NCI-H2196 (cell line): ENCODE measurements at regions not wholly inside any gene's neighbourhood (a gene's known extent, or its start where the extent isn't known, plus 50 kb on each side); places are given as distances from the start of the nearest gene placed in this dataset.

Experiments used
- DNase-seq: peaks from one replicate; lab custom pipeline; 2025; ENCODE audit not compliant: unreplicated experiment; lab: John Stamatoyannopoulos, UW

GRCh38 chr2:204042401-204042800 lies 105.8 kb downstream of the ICOS start:
- no peak for DNase-seq

DNA sequence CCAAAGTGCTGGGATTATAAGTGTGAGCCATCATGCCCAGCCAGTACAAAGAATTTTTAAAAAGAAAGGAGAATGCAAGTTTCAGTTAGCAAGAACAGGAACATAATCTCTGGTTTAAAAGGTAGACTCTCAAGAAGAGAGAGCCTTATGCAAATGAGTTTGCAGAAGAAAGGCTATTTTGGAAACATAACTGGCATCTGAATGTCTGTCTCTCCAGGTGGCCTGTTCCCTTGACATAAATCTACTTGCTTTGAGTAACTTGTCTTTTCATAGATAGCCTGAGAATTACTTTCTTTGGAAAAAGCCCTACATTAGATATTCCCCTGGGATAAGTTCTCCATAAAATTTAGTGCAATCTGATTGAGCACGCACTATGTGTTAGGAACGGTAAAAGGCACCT lies 109.6 kb downstream of the ICOS start:
- DNase-seq = no peak

GRCh38 chr2:204049635-204050034 lies 113.1 kb downstream of the ICOS start:
- DNase-seq = no peak

DNA sequence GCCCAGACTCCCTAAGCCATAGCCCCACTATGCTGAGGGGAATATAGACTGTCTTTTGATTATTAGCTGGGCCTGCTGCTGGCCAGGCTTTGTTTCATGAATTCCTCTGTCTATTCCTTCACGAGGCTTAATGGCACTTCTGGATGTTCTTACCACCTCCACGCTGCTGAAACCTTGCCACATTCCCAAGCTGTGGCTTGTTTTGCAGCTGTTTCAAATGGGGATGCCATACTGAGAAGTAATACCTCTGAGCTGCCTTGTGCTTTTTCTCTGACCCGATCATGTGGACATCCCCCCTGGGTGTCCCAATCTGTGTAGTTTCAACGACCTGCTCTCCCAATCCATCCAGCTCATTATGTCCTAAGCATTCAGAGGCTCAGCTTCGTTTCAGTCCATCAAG lies 114.1 kb downstream of the ICOS start:
- DNase-seq = no peak

DNA sequence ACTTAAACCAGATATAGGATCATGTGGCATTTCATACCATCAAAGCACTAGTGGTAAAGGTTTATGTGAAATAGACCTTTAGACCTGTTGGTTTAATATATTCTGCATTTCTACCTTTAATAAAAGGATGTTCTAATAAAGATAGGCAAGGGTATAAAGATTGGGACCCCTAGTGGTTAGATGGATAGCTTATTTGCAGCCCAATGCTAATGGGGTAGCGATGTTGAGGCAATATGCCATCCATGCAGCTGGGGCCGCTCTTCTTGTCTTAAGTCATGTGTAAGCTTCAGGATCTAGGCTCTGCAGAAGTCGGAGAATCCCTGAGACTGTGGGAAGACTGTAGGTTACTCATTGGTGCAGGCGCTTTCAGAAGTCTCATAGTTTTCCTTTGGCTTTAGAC lies 114.9 kb downstream of the ICOS start:
- DNase-seq = no peak

- no peak for DNase-seq
Observed at GRCh38 chr2:204051984-204052556, 115.5 kb downstream of the ICOS start.

- no peak for DNase-seq
Observed at GRCh38 chr2:204059016-204059415, 122.5 kb downstream of the ICOS start.

DNA sequence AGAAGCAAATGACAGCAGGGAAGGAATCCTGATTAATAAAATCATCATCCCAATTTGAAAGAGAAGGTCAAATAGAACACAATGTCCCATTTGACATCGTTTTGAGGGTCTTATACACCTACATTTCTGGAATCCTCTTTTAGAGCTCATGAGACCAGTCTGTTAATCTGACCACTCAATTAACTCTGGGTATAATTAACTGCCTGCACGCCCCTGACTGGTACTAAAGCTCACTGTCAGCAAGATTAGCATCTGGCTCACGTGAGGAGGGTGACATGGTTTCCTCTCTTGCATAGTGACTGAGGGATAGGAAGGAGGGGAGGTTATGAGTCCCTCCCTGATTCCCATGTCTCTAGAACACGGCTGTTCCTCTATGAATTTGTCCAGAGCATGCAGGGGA lies 124.3 kb downstream of the ICOS start:
- DNase-seq = no peak

- no peak for DNase-seq
Observed at GRCh38 chr2:204061241-204061640, 124.7 kb downstream of the ICOS start.

DNA sequence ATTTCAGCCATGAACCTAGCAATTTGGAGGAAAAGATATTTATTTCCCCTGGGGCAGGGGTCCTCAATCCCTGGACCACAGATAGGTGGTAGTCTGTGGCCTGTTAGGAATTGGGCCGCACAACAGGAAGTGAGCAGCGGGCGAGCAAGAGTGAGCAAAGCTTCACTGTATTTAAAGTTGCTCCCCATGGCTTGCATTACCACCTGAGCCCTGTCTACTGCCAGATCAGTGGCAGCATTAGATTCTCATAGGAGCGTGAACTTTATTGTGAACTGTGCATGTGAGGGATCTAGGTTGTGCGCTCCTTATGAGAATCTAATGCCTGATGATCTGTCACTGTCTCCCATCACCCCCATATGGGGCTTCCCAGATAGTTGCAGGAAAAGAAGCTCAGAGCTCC lies 127.6 kb downstream of the ICOS start:
- no peak for DNase-seq

DNA sequence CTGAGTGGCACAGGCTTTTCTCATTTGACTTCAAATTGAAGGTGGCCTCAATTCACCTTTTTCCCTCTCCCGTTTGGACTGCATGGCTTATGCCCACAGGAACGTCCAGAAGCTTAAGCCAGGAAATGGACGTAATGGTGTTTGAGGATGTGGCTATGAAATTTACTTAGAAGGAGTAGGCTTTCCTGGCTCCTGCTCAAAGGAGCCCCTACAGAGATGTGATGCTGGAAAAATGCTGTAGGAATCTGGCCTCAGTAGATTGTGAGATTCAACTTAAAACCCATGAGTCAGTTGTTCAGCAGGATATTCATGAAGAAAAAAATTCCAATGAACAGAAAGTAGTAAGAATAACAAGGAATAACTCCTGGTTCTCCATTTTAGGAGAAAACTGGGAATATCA lies 129.0 kb downstream of the ICOS start:
- no peak for DNase-seq

DNA sequence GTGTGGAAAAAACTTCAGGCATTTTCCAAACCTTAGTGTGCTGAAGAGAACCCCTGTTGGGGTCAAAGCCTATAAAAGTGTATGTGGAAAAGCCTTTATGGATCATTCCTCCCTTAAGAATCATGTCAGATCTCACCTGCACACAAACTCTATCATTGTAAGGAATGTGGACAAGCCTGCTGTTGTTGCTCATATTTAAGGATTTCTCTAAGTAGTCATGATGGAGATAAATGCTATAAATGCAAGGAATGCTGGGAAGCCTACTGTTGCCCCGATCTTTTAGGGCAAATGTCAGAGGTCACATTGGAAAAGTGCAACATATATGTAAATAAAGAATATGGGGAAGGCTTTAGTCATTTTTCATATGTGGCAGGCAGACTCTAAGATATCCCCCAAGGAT lies 129.5 kb downstream of the ICOS start:
- DNase-seq = no peak

DNA sequence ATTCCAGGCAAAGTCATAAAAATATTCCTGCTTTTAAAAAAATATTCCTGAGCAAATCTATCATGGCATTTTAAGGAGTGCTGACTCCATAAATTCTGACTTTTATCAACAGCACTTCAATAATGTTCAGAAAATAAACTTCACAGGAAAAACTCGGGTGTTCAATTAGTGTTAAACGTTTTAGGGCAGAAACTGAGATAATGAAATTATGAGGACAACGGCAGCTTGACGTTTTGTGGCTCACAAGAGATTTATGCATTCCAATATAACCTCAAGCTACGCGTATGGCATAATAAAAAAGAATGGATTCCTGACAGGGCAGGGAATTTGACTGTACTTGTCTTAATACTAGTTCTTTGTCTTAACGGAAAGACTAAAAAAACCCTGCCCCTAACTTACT lies 133.2 kb downstream of the ICOS start:
- no peak for DNase-seq

- peak; percentile 8 for DNase-seq
Observed at GRCh38 chr2:204072443-204073324, 136.1 kb downstream of the ICOS start.

GRCh38 chr2:204074456-204074855 lies 137.9 kb downstream of the ICOS start:
- no peak for DNase-seq

DNA sequence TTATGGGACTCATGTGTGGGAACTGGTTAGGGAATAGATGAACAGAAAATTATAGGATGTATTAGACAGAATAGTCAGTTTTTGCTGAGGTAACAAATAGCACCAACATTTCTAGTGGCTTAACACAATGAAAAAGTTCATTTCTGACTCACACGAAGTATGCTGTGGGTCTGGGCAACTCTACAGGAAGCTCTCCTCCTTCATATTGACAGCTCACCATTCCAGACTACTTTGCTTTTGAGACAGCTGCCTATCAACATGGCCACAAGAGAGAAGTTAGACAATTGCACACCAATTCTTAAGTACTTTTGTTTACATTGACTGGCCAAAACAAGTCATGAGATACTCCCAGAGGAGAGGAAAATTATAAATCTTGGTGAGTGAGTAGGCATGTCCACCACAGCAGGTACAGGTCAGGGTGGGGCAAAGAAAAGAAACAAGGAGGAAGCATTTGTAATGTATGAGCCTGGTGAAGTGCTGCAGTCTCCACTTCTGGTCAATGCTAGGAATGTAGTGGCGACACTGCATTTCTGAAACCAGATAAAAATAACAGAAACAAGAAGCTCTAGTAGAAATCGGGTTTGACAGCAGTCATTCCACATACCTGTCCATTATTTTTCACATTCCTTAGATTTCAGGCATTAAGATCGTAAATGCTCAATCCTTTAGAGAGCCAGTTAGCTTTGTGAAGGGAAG lies 141.6 kb downstream of the ICOS start:
- no peak for DNase-seq

DNA sequence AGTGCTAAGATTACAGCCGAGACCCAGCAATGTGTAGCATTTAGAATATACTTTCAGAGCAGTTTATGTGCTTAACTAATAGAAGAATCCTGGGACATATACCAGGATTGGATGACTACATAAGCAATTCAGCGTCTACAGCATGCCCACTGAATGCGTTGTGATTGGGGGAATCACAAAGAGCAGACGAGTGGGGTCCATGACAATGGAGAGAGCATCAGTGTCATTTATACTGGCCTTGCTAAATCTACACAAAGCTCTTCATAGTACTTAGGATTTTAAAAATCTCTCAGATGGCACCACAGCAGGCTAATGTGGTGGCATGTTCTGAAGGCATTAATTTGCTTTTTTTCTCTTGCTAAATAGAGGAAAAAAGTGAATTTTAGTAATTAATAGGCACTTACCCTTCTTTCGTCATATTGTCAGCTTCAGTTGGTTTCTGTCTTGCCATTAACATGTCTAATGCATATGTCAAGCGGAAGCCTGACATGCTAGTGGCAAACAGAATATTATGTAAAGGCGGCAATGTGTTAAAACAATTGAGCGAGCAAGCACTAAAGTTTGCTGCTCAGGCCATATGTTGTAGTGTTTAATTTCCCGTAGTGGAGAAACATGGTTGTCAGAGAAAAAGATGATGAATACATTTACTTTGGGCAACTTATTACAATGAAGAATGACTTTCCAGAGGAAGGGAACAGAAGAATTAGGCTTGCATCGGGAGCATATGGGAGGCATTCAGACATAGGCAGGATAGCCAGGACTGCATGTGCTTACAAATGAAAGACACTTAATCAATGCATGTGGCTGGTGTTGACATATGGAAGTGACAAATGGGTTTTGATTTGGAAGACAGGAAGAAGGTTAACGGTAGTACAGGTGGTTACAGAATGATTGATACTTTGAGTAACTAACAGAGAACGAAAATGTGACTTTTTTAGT lies 145.2 kb downstream of the ICOS start:
- no peak for DNase-seq

DNA sequence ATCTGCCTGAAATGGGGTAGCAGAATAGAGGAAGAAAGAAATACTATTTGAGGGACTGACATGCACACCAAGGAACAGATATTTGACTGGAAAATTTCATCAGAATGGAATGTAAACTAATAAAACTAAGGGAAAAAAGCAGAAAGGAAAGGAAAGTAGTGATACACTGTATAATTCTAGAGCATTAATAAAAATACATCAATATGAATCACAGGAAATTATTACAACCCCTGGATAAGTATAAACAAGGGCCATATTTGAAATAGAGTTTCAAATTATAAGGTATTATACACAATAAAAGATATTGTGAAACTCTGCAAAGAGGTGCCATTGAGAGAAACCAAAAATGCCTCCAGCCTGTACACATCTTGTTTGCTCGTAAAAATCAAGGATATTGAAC lies 149.6 kb downstream of the ICOS start:
- DNase-seq = no peak

GRCh38 chr2:204089105-204089504 lies 152.5 kb downstream of the ICOS start:
- no peak for DNase-seq

DNA sequence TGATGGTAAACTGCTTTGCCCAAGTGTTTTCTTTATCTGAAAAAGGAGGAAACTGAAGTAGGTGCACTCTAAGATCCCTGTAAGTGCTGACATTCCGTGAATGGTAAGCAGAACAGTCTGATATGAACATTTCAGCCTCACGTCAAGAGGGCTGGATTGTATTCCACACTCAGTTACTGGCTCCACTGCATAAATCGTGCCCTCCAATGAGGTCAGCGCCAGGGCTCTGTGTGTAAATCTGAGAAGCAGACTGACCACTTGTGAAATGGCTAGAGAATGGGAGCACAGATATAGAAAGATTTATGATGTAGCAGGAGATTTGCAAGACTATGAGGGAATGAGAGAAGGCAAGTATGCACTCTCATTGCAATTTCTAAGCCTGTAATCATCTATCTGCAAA lies 153.0 kb downstream of the ICOS start:
- no peak for DNase-seq

- DNase-seq = no peak
Observed at GRCh38 chr2:204090021-204090420, 153.5 kb downstream of the ICOS start.
